ENCODE measurements at regions not wholly inside any gene's neighbourhood (a gene's known extent, or its start where the extent isn't known, plus 50 kb on each side); places are given as distances from the start of the nearest gene placed in this dataset.

DNA sequence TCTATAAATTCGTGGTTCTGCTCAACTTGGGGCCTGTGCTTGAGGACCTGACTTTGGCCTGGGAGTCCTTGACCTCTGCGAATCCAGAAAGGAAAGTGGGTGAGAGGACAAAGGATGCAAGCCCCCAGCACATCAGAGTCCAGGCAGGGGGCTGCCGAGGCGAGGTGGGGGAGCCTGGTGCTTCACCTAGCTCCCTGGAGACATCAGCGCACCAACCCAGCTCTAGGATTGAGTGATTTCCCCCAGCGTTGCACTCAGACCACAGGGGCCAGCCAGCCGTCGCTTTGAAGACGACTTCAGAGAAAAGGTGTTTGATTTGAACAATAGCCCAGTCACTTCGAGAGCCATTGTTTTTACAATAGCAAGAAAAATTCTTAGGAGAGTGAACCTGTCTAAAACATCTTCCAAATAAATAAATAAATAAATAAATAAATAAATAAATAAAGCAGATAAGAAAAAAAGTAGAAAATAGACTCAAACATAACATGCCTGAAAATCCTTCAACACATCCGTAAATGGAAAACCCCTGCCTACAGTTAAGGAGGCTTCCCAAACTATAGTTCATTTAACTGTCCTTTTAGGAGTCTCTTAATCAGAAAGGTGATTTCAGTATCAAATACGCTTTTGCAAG, 180.9 kb downstream of the RBFOX3 start:
- Mint-ChIP-seq H3K27ac (no peak overlapping the region), H3K36me3 (0 out of 2 replicates have a peak, but pooled peaks cover 4% of the 10 kb centered on the region), H3K27me3 (ENCODE audit: low read depth) (no peaks in the 10 kb centered on the region), H3K4me3 (no peak overlapping the region), H3K4me1 (no peaks in the 10 kb centered on the region), H3K9me3 (peaks cover 6% of the 10 kb centered on the region)
- ATAC-seq (no peak), DNase-seq (ENCODE audit: low spot score) (no peak)
- TF ChIP-seq, protein P1, sequence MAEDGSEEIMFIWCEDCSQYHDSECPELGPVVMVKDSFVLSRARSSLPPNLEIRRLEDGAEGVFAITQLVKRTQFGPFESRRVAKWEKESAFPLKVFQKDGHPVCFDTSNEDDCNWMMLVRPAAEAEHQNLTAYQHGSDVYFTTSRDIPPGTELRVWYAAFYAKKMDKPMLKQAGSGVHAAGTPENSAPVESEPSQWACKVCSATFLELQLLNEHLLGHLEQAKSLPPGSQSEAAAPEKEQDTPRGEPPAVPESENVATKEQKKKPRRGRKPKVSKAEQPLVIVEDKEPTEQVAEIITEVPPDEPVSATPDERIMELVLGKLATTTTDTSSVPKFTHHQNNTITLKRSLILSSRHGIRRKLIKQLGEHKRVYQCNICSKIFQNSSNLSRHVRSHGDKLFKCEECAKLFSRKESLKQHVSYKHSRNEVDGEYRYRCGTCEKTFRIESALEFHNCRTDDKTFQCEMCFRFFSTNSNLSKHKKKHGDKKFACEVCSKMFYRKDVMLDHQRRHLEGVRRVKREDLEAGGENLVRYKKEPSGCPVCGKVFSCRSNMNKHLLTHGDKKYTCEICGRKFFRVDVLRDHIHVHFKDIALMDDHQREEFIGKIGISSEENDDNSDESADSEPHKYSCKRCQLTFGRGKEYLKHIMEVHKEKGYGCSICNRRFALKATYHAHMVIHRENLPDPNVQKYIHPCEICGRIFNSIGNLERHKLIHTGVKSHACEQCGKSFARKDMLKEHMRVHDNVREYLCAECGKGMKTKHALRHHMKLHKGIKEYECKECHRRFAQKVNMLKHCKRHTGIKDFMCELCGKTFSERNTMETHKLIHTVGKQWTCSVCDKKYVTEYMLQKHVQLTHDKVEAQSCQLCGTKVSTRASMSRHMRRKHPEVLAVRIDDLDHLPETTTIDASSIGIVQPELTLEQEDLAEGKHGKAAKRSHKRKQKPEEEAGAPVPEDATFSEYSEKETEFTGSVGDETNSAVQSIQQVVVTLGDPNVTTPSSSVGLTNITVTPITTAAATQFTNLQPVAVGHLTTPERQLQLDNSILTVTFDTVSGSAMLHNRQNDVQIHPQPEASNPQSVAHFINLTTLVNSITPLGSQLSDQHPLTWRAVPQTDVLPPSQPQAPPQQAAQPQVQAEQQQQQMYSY (CRISPR knock-in tag; IDR thresholded peaks at IDR 0.05): no peak
- TF ChIP-seq PREB (CRISPR knock-in tag; IDR thresholded peaks at IDR 0.05; ENCODE audit: borderline replicate concordance): no peak
- ChIA-PET POLR2A (no interaction called here), CTCF (interaction anchor here (0.6 to 1.0 kb wide), 3 partner anchors 36 to 307 kb away, joined by 3 to 4 read pairs (median 3); no protein-coding TSS in a partner anchor)

DNA sequence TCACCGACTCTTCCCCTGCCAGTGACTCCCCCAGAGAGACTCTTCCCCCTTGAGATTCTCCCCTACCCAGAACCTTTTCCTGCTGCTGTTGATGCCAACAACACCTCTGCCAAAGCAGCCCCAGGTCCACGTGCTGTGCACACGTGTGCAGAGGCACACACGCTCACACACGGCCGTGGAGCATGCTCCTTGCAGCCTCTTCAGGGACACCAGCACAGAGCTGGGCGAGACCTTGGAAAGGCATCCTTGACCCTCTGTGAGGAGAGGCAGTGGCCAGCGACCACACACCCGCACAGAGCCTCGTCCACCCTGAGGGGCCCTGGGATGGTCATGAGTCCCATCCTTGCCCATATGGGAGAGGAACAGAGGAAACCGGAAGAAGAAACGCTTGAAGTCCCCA, 181.9 kb downstream of the RBFOX3 start:
- ChIA-PET CTCF (interaction anchor here (0.5 to 1.0 kb wide), 2 partner anchors 31 to 35 kb away, joined by 3 read pairs; no protein-coding TSS in a partner anchor), POLR2A (no interaction called here)
- Mint-ChIP-seq H3K27ac (no peak overlapping the region; the same call in 1 of the 2 replicates), H3K4me3 (no peak overlapping the region), H3K4me1 (no peaks in the 10 kb centered on the region), H3K9me3 (peaks cover 3% of the 10 kb centered on the region), H3K27me3 (ENCODE audit: low read depth) (no peaks in the 10 kb centered on the region), H3K36me3 (0 out of 2 replicates have a peak, but pooled peaks cover 3% of the 10 kb centered on the region)
- DNase-seq (ENCODE audit: low spot score) (no peak), ATAC-seq (no peak)
- no peak for TF ChIP-seq ZNF423 (CRISPR knock-in tag; IDR thresholded peaks at IDR 0.05)
- no peak for TF ChIP-seq ETV6 (CRISPR knock-in tag; IDR thresholded peaks at IDR 0.05)
- TF ChIP-seq, protein P2, sequence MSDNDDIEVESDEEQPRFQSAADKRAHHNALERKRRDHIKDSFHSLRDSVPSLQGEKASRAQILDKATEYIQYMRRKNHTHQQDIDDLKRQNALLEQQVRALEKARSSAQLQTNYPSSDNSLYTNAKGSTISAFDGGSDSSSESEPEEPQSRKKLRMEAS (CRISPR knock-in tag; IDR thresholded peaks at IDR 0.05): no peak
- TF ChIP-seq, protein P3, sequence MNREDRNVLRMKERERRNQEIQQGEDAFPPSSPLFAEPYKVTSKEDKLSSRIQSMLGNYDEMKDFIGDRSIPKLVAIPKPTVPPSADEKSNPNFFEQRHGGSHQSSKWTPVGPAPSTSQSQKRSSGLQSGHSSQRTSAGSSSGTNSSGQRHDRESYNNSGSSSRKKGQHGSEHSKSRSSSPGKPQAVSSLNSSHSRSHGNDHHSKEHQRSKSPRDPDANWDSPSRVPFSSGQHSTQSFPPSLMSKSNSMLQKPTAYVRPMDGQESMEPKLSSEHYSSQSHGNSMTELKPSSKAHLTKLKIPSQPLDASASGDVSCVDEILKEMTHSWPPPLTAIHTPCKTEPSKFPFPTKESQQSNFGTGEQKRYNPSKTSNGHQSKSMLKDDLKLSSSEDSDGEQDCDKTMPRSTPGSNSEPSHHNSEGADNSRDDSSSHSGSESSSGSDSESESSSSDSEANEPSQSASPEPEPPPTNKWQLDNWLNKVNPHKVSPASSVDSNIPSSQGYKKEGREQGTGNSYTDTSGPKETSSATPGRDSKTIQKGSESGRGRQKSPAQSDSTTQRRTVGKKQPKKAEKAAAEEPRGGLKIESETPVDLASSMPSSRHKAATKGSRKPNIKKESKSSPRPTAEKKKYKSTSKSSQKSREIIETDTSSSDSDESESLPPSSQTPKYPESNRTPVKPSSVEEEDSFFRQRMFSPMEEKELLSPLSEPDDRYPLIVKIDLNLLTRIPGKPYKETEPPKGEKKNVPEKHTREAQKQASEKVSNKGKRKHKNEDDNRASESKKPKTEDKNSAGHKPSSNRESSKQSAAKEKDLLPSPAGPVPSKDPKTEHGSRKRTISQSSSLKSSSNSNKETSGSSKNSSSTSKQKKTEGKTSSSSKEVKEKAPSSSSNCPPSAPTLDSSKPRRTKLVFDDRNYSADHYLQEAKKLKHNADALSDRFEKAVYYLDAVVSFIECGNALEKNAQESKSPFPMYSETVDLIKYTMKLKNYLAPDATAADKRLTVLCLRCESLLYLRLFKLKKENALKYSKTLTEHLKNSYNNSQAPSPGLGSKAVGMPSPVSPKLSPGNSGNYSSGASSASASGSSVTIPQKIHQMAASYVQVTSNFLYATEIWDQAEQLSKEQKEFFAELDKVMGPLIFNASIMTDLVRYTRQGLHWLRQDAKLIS (CRISPR knock-in tag; IDR thresholded peaks at IDR 0.05; ENCODE audit: borderline replicate concordance): no peak
- no peak for TF ChIP-seq NFYB (CRISPR knock-in tag; conservative IDR thresholded peaks at IDR 0.05; ENCODE audit: low read depth)
- TF ChIP-seq EMX1 (CRISPR knock-in tag; IDR thresholded peaks at IDR 0.05): no peak
- no peak for TF ChIP-seq FOXJ3 (CRISPR knock-in tag; IDR thresholded peaks at IDR 0.05; ENCODE audit: borderline replicate concordance)
- TF ChIP-seq HMGXB4 (CRISPR knock-in tag; IDR thresholded peaks at IDR 0.05): no peak
- no peak for TF ChIP-seq PRRX2 (CRISPR knock-in tag; IDR thresholded peaks at IDR 0.05)
- TF ChIP-seq SMAD4 (CRISPR knock-in tag; IDR thresholded peaks at IDR 0.05): no peak
- TF ChIP-seq ZNF232 (CRISPR knock-in tag; IDR thresholded peaks at IDR 0.05): no peak
- no peak for TF ChIP-seq NFATC4 (CRISPR knock-in tag; IDR thresholded peaks at IDR 0.05)
- no peak for TF ChIP-seq AR (CRISPR knock-in tag; IDR thresholded peaks at IDR 0.05)
- no peak for TF ChIP-seq NR1H2 (CRISPR knock-in tag; IDR thresholded peaks at IDR 0.05)
- no peak for TF ChIP-seq FOXK1 (CRISPR knock-in tag; IDR thresholded peaks at IDR 0.05)
- TF ChIP-seq PREB (CRISPR knock-in tag; IDR thresholded peaks at IDR 0.05; ENCODE audit: borderline replicate concordance): no peak
- no peak for TF ChIP-seq ZBTB43 (CRISPR knock-in tag; IDR thresholded peaks at IDR 0.05)

All from WTC11 (cell line).